ENCODE measurements at regions not wholly inside any gene's neighbourhood (a gene's known extent, or its start where the extent isn't known, plus 50 kb on each side); places are given as distances from the start of the nearest gene placed in this dataset.

DNA sequence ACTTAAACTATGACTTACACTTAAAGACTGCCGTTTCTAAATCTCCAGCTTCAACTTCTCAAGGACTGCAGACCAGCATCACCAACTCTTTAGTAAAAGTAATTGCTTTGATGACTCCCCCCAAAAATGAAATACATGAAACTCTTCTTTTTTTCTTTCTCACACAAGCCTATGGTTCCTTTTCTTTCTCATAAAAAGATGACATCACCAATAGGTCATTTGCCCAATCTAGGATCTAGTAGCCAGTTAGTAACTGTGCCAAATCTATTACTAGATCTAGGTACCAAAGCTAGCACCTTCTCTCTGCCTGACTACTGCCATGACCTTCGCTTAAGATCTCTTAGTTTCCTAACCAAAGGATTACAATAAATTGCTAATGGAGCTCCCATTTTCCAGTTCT is 1266.0 kb upstream of the ADGRL4 start:
- Mint-ChIP-seq H3K9me3 (no peaks in the 10 kb centered on the region), H3K4me3 (no peak overlapping the region), H3K27me3 (no peaks in the 10 kb centered on the region), H3K36me3 (ENCODE audit: low read depth) (no peaks in the 10 kb centered on the region), H3K4me1 (no peaks in the 10 kb centered on the region), H3K27ac (no peak overlapping the region)
- DNase-seq (no peak), ATAC-seq (ENCODE audit: low read depth) (no peak)
- CTCF ChIA-PET = no interaction called here
- TF ChIP-seq, protein P1, sequence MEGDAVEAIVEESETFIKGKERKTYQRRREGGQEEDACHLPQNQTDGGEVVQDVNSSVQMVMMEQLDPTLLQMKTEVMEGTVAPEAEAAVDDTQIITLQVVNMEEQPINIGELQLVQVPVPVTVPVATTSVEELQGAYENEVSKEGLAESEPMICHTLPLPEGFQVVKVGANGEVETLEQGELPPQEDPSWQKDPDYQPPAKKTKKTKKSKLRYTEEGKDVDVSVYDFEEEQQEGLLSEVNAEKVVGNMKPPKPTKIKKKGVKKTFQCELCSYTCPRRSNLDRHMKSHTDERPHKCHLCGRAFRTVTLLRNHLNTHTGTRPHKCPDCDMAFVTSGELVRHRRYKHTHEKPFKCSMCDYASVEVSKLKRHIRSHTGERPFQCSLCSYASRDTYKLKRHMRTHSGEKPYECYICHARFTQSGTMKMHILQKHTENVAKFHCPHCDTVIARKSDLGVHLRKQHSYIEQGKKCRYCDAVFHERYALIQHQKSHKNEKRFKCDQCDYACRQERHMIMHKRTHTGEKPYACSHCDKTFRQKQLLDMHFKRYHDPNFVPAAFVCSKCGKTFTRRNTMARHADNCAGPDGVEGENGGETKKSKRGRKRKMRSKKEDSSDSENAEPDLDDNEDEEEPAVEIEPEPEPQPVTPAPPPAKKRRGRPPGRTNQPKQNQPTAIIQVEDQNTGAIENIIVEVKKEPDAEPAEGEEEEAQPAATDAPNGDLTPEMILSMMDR (IDR thresholded peaks at IDR 0.05) = no peak
- POLR2A ChIA-PET = no interaction called here
- intact Hi-C loops (cut with micrococcal nuclease) = no loop called here

DNA sequence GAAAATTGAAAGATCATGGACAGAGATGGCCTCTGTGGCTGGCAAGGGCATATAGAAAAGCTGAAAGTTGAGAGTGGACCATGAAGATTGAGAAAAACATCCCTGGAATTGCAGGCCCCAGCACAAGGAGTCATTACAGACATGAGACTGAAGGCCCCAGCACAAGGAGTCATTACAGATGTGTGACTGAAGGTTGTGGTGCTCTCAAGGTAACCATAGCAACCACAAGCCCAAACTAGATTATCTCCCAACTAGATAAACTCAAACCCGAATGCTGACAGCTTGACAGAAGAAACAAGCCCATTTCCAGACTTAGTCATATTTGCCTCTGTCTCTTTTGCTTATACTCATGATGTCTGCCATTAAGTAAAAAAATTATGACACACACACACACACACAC is 1252.1 kb upstream of the ADGRL4 start:
- no peaks in the 10 kb centered on the region for H3K4me1 Mint-ChIP-seq
- H3K4me3 Mint-ChIP-seq = no peak overlapping the region
- peaks cover 3% of the 10 kb centered on the region for H3K36me3 Mint-ChIP-seq (ENCODE audit: low read depth)
- DNase-seq (no peak), ATAC-seq (ENCODE audit: low read depth) (no peak)
- H3K27me3 Mint-ChIP-seq = no peaks in the 10 kb centered on the region
- H3K9me3 Mint-ChIP-seq = peaks cover 18% of the 10 kb centered on the region
- ChIA-PET POLR2A (no interaction called here), CTCF (no interaction called here)
- TF ChIP-seq, protein P1 (IDR thresholded peaks at IDR 0.05) = no peak
- intact Hi-C loops (cut with micrococcal nuclease) = no loop called here
- H3K27ac Mint-ChIP-seq = no peak overlapping the region

DNA sequence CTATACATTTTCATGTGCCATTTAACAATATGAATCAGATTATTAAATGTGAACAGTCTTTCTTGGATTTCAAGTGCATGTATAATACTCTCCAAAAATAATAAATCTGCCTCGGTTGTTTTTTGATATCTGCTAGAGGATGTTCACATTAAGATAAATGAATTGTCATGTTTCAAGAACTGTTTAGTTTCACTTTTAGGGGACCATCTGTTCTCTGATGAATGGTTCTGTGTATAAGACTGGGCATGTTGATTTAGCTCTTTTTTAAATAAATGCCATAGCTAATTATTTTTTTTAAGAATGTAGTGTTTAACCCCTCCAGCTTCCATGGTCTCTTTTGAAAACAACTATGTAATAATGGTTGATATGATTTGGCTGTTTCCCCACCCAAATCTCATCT is 1245.1 kb upstream of the ADGRL4 start:
- intact Hi-C loops (cut with micrococcal nuclease) = no loop called here
- H3K36me3 Mint-ChIP-seq (ENCODE audit: low read depth) = no peaks in the 10 kb centered on the region
- TF ChIP-seq, protein P1 (IDR thresholded peaks at IDR 0.05) = no peak
- no peaks in the 10 kb centered on the region for H3K4me1 Mint-ChIP-seq
- H3K27me3 Mint-ChIP-seq = no peaks in the 10 kb centered on the region
- no peak overlapping the region for H3K27ac Mint-ChIP-seq
- ATAC-seq (ENCODE audit: low read depth) (no peak), DNase-seq (no peak)
- CTCF ChIA-PET = no interaction called here
- POLR2A ChIA-PET = no interaction called here
- H3K9me3 Mint-ChIP-seq = peaks cover 6% of the 10 kb centered on the region
- H3K4me3 Mint-ChIP-seq = no peak overlapping the region

DNA sequence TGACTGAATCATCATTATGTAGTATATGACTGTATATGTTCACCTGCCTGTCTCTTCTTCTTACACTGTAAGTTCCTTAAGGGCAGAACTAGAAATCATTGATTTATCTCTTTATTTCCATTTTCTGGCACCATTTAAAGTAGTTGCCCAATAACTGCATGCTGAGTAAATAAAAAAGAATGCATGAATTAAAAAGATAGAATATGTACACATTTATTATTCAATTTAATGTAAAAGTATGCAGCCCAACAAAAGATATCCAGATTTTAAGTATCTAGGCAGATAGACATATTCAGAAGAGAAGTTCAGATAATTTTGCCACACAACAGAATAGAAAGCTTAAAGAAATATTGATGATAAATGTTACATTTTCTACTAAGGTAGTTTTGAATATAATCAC is 1244.6 kb upstream of the ADGRL4 start:
- Mint-ChIP-seq H3K27ac (no peak overlapping the region), H3K9me3 (peaks cover 6% of the 10 kb centered on the region), H3K36me3 (ENCODE audit: low read depth) (no peaks in the 10 kb centered on the region), H3K4me1 (no peaks in the 10 kb centered on the region), H3K27me3 (no peaks in the 10 kb centered on the region), H3K4me3 (no peak overlapping the region)
- no peak for DNase-seq
- ChIA-PET POLR2A (no interaction called here), CTCF (no interaction called here)
- TF ChIP-seq, protein P1 (IDR thresholded peaks at IDR 0.05) = no peak
- no peak for ATAC-seq (ENCODE audit: low read depth)
- intact Hi-C loops (cut with micrococcal nuclease) = no loop called here

DNA sequence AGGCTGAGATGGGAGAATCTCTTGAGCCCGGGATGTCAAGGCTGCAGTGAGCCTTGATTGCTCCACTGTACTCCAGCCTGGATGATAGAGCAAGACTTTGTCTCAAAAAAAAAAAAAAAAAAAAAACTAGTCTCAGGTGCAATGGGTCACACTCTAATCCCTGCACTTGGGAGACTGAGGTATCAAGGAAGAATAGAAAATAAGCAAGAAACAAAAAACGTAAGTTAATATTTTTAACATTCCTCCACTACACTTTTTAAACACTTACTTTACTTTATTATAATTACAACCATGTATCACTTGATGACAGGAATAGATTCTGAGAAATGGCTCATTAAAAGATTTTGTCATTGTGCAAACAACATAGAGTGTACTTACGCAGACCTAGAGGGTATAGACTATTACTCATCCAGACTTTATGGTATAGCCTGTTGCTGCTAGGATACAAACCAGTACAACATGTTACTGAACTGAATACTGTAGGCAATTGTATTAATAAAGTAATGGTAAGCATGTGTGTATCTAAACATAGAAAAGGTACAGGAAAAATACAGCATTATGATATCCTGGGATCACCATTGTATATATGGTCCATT is 1244.1 kb upstream of the ADGRL4 start:
- DNase-seq (no peak), ATAC-seq (ENCODE audit: low read depth) (no peak)
- ChIA-PET POLR2A (no interaction called here), CTCF (no interaction called here)
- intact Hi-C loops (cut with micrococcal nuclease) = no loop called here
- no peak overlapping the region for H3K27ac Mint-ChIP-seq
- H3K4me3 Mint-ChIP-seq = no peak overlapping the region
- no peaks in the 10 kb centered on the region for H3K27me3 Mint-ChIP-seq
- TF ChIP-seq, protein P1 (IDR thresholded peaks at IDR 0.05) = no peak
- no peaks in the 10 kb centered on the region for H3K36me3 Mint-ChIP-seq (ENCODE audit: low read depth)
- H3K4me1 Mint-ChIP-seq = no peaks in the 10 kb centered on the region
- H3K9me3 Mint-ChIP-seq = peaks cover 6% of the 10 kb centered on the region
